Calu3 (cell line): ENCODE measurements at regions not wholly inside any gene's neighbourhood (a gene's known extent, or its start where the extent isn't known, plus 50 kb on each side); places are given as distances from the start of the nearest gene placed in this dataset.

Source experiments
- BruUV-seq: library from RNA; stranded (reverse); fragments of 400-500 nt; replicated peaks from 2 replicates; lab custom pipeline; 2021; lab: Mats Ljungman, UMichigan
- CTCF ChIA-PET: fragments of 300-600 bp; sonication (Branson Sonifier 250); formaldehyde crosslinking; loops from one replicate; lab custom pipeline; 2022; ENCODE audit warnings: antibody characterized with exemption; lab: Charles Lee
- DNase-seq: peaks from one replicate; pipeline ENCODE4 v3.0.0; 2022
- H3K27ac Mint-ChIP-seq: one replicate; pipeline ENCODE4 v1.8.0; 2022; ENCODE audit warnings: mixed read lengths; ENCODE audit not compliant: unreplicated experiment
- H3K27me3 Mint-ChIP-seq: one replicate; pipeline ENCODE4 v1.8.0; 2022; ENCODE audit warnings: mixed read lengths; ENCODE audit not compliant: unreplicated experiment
- H3K36me3 Mint-ChIP-seq: one replicate; pipeline ENCODE4 v1.8.0; 2022; ENCODE audit warnings: mild to moderate bottlenecking, moderate library complexity, mixed read lengths; ENCODE audit not compliant: insufficient read depth, unreplicated experiment
- H3K4me1 Mint-ChIP-seq: one replicate; pipeline ENCODE4 v1.8.0; 2022; ENCODE audit warnings: mild to moderate bottlenecking, low read depth, mixed read lengths; ENCODE audit not compliant: unreplicated experiment
- H3K4me3 Mint-ChIP-seq: one replicate; pipeline ENCODE4 v1.8.0; 2022; ENCODE audit warnings: mild to moderate bottlenecking, low read depth, moderate library complexity, mixed read lengths; ENCODE audit not compliant: unreplicated experiment
- H3K9me3 Mint-ChIP-seq: one replicate; pipeline ENCODE4 v1.8.0; 2022; ENCODE audit warnings: low read depth, mixed read lengths; ENCODE audit not compliant: unreplicated experiment
- CTCF ChIP-seq: fragments of 200-600 bp; IDR thresholded peaks from one replicate; pipeline ENCODE4 v1.8.0; 2022; ENCODE audit warnings: antibody characterized with exemption; ENCODE audit not compliant: unreplicated experiment
- intact Hi-C: fragments of 100-400 bp; cut with micrococcal nuclease; formaldehyde crosslinking; loops from one replicate; pipeline ENCODE4 v1.10.0; 2022; ENCODE audit not compliant: unreplicated experiment

- CTCF ChIA-PET, result no interaction called here
- Mint-ChIP-seq H3K4me1 (no peaks in the 10 kb centered on the region), H3K36me3 (no peaks in the 10 kb centered on the region), H3K27ac (no peak overlapping the region), H3K9me3 (no peaks in the 10 kb centered on the region), H3K4me3 (no peak overlapping the region), H3K27me3 (peaks cover 37% of the 10 kb centered on the region)
- TF ChIP-seq CTCF, result no peak
- DNase-seq, result no peak
- no TSS peak for BruUV-seq
- intact Hi-C loops, result no loop called here
Measured at GRCh38 chr1:61581251-61581650, 143.7 kb downstream of the TM2D1 start.

GRCh38 chr1:61580417-61580816, 144.5 kb downstream of the TM2D1 start:
- DNase-seq, result no peak
- Mint-ChIP-seq H3K4me1 (no peaks in the 10 kb centered on the region), H3K36me3 (no peaks in the 10 kb centered on the region), H3K27ac (no peak overlapping the region), H3K27me3 (peaks cover 46% of the 10 kb centered on the region), H3K9me3 (no peaks in the 10 kb centered on the region), H3K4me3 (no peak overlapping the region)
- CTCF ChIA-PET, result interaction anchor here (1.5 kb wide), 1 partner anchor 12 kb away, joined by 3 read pairs; no protein-coding TSS in a partner anchor
- no TSS peak for BruUV-seq
- TF ChIP-seq CTCF, result no peak
- intact Hi-C loops, result no loop called here

GRCh38 chr1:61579802-61580201, 145.1 kb downstream of the TM2D1 start:
- no TSS peak for BruUV-seq
- no peaks in the 10 kb centered on the region for H3K36me3 Mint-ChIP-seq
- intact Hi-C loops, result no loop called here
- H3K4me1 Mint-ChIP-seq, result no peaks in the 10 kb centered on the region
- no peak for DNase-seq
- CTCF ChIA-PET, result interaction anchor here (1.5 kb wide), 1 partner anchor 11 kb away, joined by 3 read pairs; no protein-coding TSS in a partner anchor
- no peaks in the 10 kb centered on the region for H3K9me3 Mint-ChIP-seq
- H3K4me3 Mint-ChIP-seq, result no peak overlapping the region
- no peak for TF ChIP-seq CTCF
- H3K27me3 Mint-ChIP-seq, result peaks cover 50% of the 10 kb centered on the region
- no peak overlapping the region for H3K27ac Mint-ChIP-seq

GRCh38 chr1:61572046-61572445, 152.9 kb downstream of the TM2D1 start:
- Mint-ChIP-seq H3K36me3 (no peaks in the 10 kb centered on the region), H3K4me1 (no peaks in the 10 kb centered on the region), H3K9me3 (no peaks in the 10 kb centered on the region), H3K4me3 (no peak overlapping the region), H3K27me3 (peaks cover 21% of the 10 kb centered on the region), H3K27ac (no peak overlapping the region)
- no peak for DNase-seq
- CTCF ChIA-PET, result no interaction called here
- BruUV-seq, result no TSS peak
- intact Hi-C loops, result no loop called here
- TF ChIP-seq CTCF, result no peak
